ENCODE measurements at regions not wholly inside any gene's neighbourhood (a gene's known extent, or its start where the extent isn't known, plus 50 kb on each side); places are given as distances from the start of the nearest gene placed in this dataset.

- no peak for TF ChIP-seq CTCF (CRISPR knock-in tag; IDR thresholded peaks at IDR 0.05)
- no peak for TF ChIP-seq ZNF138 (CRISPR knock-in tag; IDR thresholded peaks at IDR 0.05; ENCODE audit: low read depth)
- TF ChIP-seq POLR2A (IDR thresholded peaks at IDR 0.05; ENCODE audit: insufficient read depth in 1 of 2, low read depth in 2 of 2, low read length in 2 of 2), result no peak
- no peak for TF ChIP-seq ATF7 (IDR thresholded peaks at IDR 0.05)
- no peak for TF ChIP-seq ATF7 (CRISPR knock-in tag; IDR thresholded peaks at IDR 0.05)
- no peak for TF ChIP-seq BCLAF1 (IDR thresholded peaks at IDR 0.05)
- TF ChIP-seq CEBPZ (IDR thresholded peaks at IDR 0.05; ENCODE audit: low read length), result no peak
- TF ChIP-seq RAD51 (IDR thresholded peaks at IDR 0.05; ENCODE audit: borderline replicate concordance), result no peak
- no peak for TF ChIP-seq IKZF1 (IDR thresholded peaks at IDR 0.05)
- TF ChIP-seq MXI1 (IDR thresholded peaks at IDR 0.05; ENCODE audit: borderline replicate concordance, low read depth, low read length), result no peak
- no peak for TF ChIP-seq ZNF512 (CRISPR knock-in tag; IDR thresholded peaks at IDR 0.05)
- no peak for TF ChIP-seq MAZ (IDR thresholded peaks at IDR 0.05; ENCODE audit: borderline replicate concordance, low read depth, low read length)
- TF ChIP-seq MAZ (CRISPR knock-in tag; IDR thresholded peaks at IDR 0.05; ENCODE audit: low read depth), result no peak
These were observed 82.8 kb upstream of the GSE1 start for GRCh38 chr16:85530370-85530739.
